SH-SY5Y (cell line): ENCODE measurements at regions not wholly inside any gene's neighbourhood (a gene's known extent, or its start where the extent isn't known, plus 50 kb on each side); places are given as distances from the start of the nearest gene placed in this dataset.

Experiments
- GATA2 ChIP-seq: IDR thresholded peaks from 2 replicates; pipeline ENCODE4 v1.6.1; 2011; ENCODE audit warnings: mild to moderate bottlenecking, low read depth, low read length
- GATA3 ChIP-seq: IDR thresholded peaks from 2 replicates; pipeline ENCODE4 v1.6.1; 2011; ENCODE audit warnings: low read depth, mild to moderate bottlenecking, low read length, moderate library complexity

- no peak for TF ChIP-seq GATA2
- TF ChIP-seq GATA3 = no peak
Measured at GRCh38 chr10:36662571-36662970, 462.8 kb upstream of the ANKRD30A start.
